Adrenal gland (tissue), 9 donors: ENCODE measurements at regions not wholly inside any gene's neighbourhood (a gene's known extent, or its start where the extent isn't known, plus 50 kb on each side); places are given as distances from the start of the nearest gene placed in this dataset.

ENCODE experiments used
- DNase-seq, 7 donors: peaks; one replicate each; pipeline ENCODE4 v3.0.0-alpha.2; 2019 to 2020
- H3K27ac ChIP-seq, 5 donors: fragments of 200-600 bp; sonication (generic) in 4 of 5; 1 replicate in 3 of 5; 2 replicates in 2 of 5; pipeline versions ENCODE4 v1.5.1 to v1.8.0; 2016 to 2020; ENCODE audit warnings: mild to moderate bottlenecking in 1 of 5
- H3K27me3 ChIP-seq: fragments of 200-600 bp; 2 replicates; pipeline ENCODE4 v1.8.0; 2021
- H3K36me3 ChIP-seq, 2 donors: fragments of 200-600 bp; replicated peaks in 1 of 2; 1 replicate in 1 of 2; 2 replicates in 1 of 2; pipeline versions ENCODE4 v1.5.1 to v1.8.0; 2018 to 2022
- H3K4me1 ChIP-seq, 2 donors: fragments of 200-600 bp; replicated peaks in 1 of 2; 1 replicate in 1 of 2; 2 replicates in 1 of 2; pipeline versions ENCODE4 v1.5.1 to v1.8.0; 2018 to 2021
- H3K4me3 ChIP-seq, 4 donors: fragments of 200-600 bp; sonication (generic) in 3 of 4; one replicate each; pipeline ENCODE4 v1.5.1; 2016 to 2018
- H3K9me3 ChIP-seq, 3 donors: fragments of 200-600 bp; sonication (generic) in 1 of 3; replicated peaks in 1 of 3; 1 replicate in 2 of 3; 2 replicates in 1 of 3; pipeline versions ENCODE4 v1.5.1 to v1.8.0; 2016 to 2021
- POLR2A ChIP-seq, 2 donors: fragments of 450-650 bp; IDR thresholded peaks; one replicate each; pipeline ENCODE4 v1.6.1; 2017; ENCODE audit warnings: antibody characterized with exemption in 2 of 2, mild to moderate bottlenecking in 2 of 2, moderate library complexity in 1 of 2
- WGBS, 4 donors: extraction: QIAGEN DNeasy Blood & Tissue Kit in 2 of 4; methylation state at CpG; one replicate each; pipeline versions ENCODE4 v1.1.5 to v1.1.7; 2013 to 2017; 5-methylcytosine and 5-hydroxymethylcytosine counted together
- intact Hi-C, 2 donors: fragments of 100-400 bp; cut with DNase I; formaldehyde crosslinking; loops; one replicate each; pipeline versions ENCODE4 v1.14.1 to v1.15.0; 2022 to 2023
- TF ChIP-seq, protein P1 (sequence below), 6 experiments: fragments of 450-650 bp in 4 of 6; fragments of 200-600 bp in 2 of 6; sonication (generic) in 1 of 6; IDR thresholded peaks; 1 replicate in 5 of 6; 2 replicates in 1 of 6; pipeline versions ENCODE4 v1.5.1 to v1.8.0; 2016 to 2021; ENCODE audit warnings: antibody characterized with exemption in 6 of 6, mild to moderate bottlenecking in 2 of 6, moderate library complexity in 1 of 6
- donor health status: healthy with polysubstance abuse.
- donor health status: Bipolar disorder and iron deficiency.
- donor health status: DM: yes; HTN: yes; CAD: no.
- donor health status: DM: no; HTN: no; CAD: no.
- donor health status: DM: no; HTN: no; CAD: no.

DNA sequence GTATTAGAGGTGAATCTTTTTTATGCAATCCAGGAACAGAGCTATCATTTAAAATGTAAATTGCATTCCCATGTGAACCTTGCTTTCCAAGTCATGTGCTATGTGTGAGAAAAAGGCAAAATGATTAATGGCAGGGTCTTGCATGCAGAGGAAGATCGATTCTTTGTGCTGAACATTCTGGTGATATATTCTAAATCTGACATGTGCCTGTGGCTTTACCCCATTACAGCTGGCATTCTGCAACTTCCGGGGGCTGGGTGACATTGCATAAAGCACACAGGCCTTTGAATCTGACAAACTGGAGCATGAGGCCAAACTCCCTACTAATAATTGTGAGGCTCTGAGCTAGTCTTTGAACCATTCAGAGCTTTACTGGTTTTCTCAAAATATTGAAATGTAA, 1449.7 kb downstream of the CDH8 start:
- Histone ChIP-seq H3K27me3 (no peaks in the 10 kb centered on the region), H3K9me3 (no peaks in the 10 kb centered on the region), H3K36me3 (no peaks in the 10 kb centered on the region), H3K4me1 (no peaks in the 10 kb centered on the region), H3K4me3 (no peak overlapping the region), H3K27ac (no peak overlapping the region)
- TF ChIP-seq, protein P1, sequence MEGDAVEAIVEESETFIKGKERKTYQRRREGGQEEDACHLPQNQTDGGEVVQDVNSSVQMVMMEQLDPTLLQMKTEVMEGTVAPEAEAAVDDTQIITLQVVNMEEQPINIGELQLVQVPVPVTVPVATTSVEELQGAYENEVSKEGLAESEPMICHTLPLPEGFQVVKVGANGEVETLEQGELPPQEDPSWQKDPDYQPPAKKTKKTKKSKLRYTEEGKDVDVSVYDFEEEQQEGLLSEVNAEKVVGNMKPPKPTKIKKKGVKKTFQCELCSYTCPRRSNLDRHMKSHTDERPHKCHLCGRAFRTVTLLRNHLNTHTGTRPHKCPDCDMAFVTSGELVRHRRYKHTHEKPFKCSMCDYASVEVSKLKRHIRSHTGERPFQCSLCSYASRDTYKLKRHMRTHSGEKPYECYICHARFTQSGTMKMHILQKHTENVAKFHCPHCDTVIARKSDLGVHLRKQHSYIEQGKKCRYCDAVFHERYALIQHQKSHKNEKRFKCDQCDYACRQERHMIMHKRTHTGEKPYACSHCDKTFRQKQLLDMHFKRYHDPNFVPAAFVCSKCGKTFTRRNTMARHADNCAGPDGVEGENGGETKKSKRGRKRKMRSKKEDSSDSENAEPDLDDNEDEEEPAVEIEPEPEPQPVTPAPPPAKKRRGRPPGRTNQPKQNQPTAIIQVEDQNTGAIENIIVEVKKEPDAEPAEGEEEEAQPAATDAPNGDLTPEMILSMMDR (IDR thresholded peaks at IDR 0.05) = no peak
- TF ChIP-seq POLR2A (IDR thresholded peaks at IDR 0.05) = no peak
- DNase-seq = no peak
- intact Hi-C loops = no loop called here
- WGBS, 4 donors = 36 to 46% (median 41%) methylated on average over 2 of the region's 2 CpGs

DNA sequence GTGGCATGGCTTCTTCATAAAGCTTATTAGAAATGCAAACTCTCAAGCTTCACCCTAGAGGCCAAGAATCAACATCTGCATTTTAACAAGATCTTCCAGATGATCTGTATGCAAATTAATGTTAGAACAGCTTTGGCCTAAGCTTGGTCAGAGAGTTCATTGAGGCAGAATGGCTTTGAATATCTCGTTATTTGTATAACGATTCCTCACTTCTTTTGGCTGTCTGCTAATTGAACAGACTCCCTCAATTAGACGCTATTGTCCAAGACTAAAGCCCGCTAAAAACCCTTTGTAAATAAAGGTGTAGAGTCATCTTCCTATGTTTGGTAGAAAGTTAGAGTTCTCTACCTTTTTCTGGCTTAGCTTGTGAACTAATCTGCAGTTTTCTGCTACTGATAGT, 1453.7 kb downstream of the CDH8 start:
- H3K4me3 ChIP-seq = no peak overlapping the region
- TF ChIP-seq, protein P1 (IDR thresholded peaks at IDR 0.05) = no peak
- no peak for TF ChIP-seq POLR2A (IDR thresholded peaks at IDR 0.05)
- DNase-seq = no peak
- no peaks in the 10 kb centered on the region for H3K36me3 ChIP-seq
- no peak overlapping the region for H3K27ac ChIP-seq
- WGBS, 4 donors = 75 to 83% (median 77%) methylated on average over 4 of the region's 4 CpGs
- H3K9me3 ChIP-seq = no peaks in the 10 kb centered on the region
- H3K27me3 ChIP-seq = no peaks in the 10 kb centered on the region
- no peaks in the 10 kb centered on the region for H3K4me1 ChIP-seq
- intact Hi-C loops = no loop called here

DNA sequence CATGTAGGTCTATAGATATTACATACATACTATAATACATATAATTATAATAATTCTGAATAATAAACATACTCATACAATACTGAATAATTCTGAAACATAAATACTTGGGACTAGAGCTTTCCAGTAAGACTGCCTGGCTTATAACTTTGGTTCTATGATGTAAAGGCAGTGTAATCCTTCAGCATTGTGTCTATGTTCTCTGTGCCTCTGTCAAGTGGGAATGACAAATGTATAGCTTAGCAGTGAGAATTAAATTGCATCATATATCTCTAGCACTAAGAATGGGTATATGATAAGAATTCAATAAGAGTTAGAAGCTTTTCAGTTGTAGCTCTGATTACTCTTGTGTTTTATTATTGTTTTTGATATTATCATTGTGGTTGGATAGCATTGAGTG, 1469.3 kb downstream of the CDH8 start:
- H3K9me3 ChIP-seq = no peaks in the 10 kb centered on the region
- no peaks in the 10 kb centered on the region for H3K4me1 ChIP-seq
- no peaks in the 10 kb centered on the region for H3K27me3 ChIP-seq
- H3K27ac ChIP-seq = no peak overlapping the region
- H3K36me3 ChIP-seq = no peaks in the 10 kb centered on the region
- intact Hi-C loops = no loop called here
- TF ChIP-seq, protein P1 (IDR thresholded peaks at IDR 0.05) = no peak
- TF ChIP-seq POLR2A (IDR thresholded peaks at IDR 0.05) = no peak
- no peak overlapping the region for H3K4me3 ChIP-seq
- DNase-seq = no peak

DNA sequence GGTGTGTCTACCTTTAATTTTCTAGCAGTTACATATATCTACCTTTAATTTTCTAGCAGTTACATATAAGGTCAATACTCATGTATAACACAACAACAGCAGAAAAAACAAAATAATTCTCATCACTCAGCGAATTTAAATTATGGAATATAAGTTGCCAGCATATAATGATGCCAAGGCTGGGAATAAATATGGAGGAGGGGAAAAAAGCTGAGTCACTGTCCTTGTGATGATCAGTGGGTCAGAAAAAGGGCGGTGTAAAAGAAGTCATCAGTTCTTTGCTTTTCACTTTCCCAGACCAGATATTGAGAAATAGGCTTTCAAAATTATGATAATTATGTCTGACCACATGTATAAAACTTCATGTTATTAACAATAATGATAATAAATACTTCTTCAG, 1471.7 kb downstream of the CDH8 start:
- Histone ChIP-seq H3K4me3 (no peak overlapping the region), H3K36me3 (no peaks in the 10 kb centered on the region), H3K27ac (no peak overlapping the region), H3K27me3 (no peaks in the 10 kb centered on the region), H3K4me1 (no peaks in the 10 kb centered on the region), H3K9me3 (no peaks in the 10 kb centered on the region)
- WGBS, 4 donors = 66 to 76% (median 72%) methylated on average over 2 of the region's 2 CpGs
- DNase-seq = no peak
- intact Hi-C loops = no loop called here
- TF ChIP-seq, protein P1 (IDR thresholded peaks at IDR 0.05) = no peak
- TF ChIP-seq POLR2A (IDR thresholded peaks at IDR 0.05) = no peak
